Stimulated activated naive CD8-positive, alpha-beta T cell treated with anti-CD3 and anti-CD28 coated beads, Interleukin-15, Interleukin-2, amounts not matched to agents 100 ng/mL and 50 ng/mL, for 24 hours (primary cell): ENCODE measurements at regions not wholly inside any gene's neighbourhood (a gene's known extent, or its start where the extent isn't known, plus 50 kb on each side); places are given as distances from the start of the nearest gene placed in this dataset.

Experiments used
- H3K27ac Mint-ChIP-seq: one replicate; pipeline ENCODE4 v1.8.0; 2021; ENCODE audit warnings: mild to moderate bottlenecking, mixed read lengths
- H3K27me3 Mint-ChIP-seq: one replicate; pipeline ENCODE4 v1.8.0; 2021; ENCODE audit warnings: mixed read lengths
- H3K36me3 Mint-ChIP-seq: one replicate; pipeline ENCODE4 v1.8.0; 2021; ENCODE audit warnings: low read depth, mixed read lengths
- H3K4me1 Mint-ChIP-seq: one replicate; pipeline ENCODE4 v1.8.0; 2021; ENCODE audit warnings: low read depth, mixed read lengths
- H3K4me3 Mint-ChIP-seq: one replicate; pipeline ENCODE4 v1.8.0; 2021; ENCODE audit warnings: mild to moderate bottlenecking, mixed read lengths
- H3K9me3 Mint-ChIP-seq: one replicate; pipeline ENCODE4 v1.8.0; 2021; ENCODE audit warnings: mixed read lengths

DNA sequence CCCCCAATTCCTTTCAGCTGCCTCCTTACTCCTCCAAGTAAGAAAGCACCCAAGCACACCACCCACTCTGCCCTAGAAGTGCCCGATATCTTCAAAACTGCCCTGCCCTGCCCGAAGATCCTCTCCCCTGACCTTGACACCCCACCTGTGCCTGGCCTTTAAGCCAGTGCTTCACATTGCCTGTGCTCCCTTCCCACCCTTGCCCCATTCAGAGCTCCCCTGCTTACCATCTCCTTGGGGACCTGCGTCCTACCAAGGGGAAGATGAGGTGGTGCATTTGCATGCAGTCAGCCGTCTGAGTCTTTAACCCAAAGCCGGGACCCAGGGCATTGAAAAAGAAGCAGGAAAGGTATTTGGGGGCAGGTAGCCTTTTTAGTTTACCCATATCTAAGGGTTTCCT, 73.5 kb upstream of the SLCO3A1 start:
- H3K9me3 Mint-ChIP-seq: no peaks in the 10 kb centered on the region
- no peaks in the 10 kb centered on the region for H3K4me1 Mint-ChIP-seq
- peaks cover 25% of the 10 kb centered on the region for H3K27me3 Mint-ChIP-seq
- no peaks in the 10 kb centered on the region for H3K36me3 Mint-ChIP-seq
- H3K4me3 Mint-ChIP-seq: no peak overlapping the region
- H3K27ac Mint-ChIP-seq: no peak overlapping the region

GRCh38 chr15:91780387-91780786, 73.1 kb upstream of the SLCO3A1 start:
- H3K4me3 Mint-ChIP-seq: no peak overlapping the region
- no peaks in the 10 kb centered on the region for H3K4me1 Mint-ChIP-seq
- no peaks in the 10 kb centered on the region for H3K9me3 Mint-ChIP-seq
- H3K36me3 Mint-ChIP-seq: no peaks in the 10 kb centered on the region
- H3K27ac Mint-ChIP-seq: no peak overlapping the region
- peaks cover 24% of the 10 kb centered on the region for H3K27me3 Mint-ChIP-seq

- H3K36me3 Mint-ChIP-seq: no peaks in the 10 kb centered on the region
- H3K4me3 Mint-ChIP-seq: no peak overlapping the region
- H3K4me1 Mint-ChIP-seq: no peaks in the 10 kb centered on the region
- H3K27me3 Mint-ChIP-seq: peaks cover 22% of the 10 kb centered on the region
- H3K27ac Mint-ChIP-seq: no peak overlapping the region
- no peaks in the 10 kb centered on the region for H3K9me3 Mint-ChIP-seq
These were observed 71.3 kb upstream of the SLCO3A1 start for GRCh38 chr15:91782221-91782620.

DNA sequence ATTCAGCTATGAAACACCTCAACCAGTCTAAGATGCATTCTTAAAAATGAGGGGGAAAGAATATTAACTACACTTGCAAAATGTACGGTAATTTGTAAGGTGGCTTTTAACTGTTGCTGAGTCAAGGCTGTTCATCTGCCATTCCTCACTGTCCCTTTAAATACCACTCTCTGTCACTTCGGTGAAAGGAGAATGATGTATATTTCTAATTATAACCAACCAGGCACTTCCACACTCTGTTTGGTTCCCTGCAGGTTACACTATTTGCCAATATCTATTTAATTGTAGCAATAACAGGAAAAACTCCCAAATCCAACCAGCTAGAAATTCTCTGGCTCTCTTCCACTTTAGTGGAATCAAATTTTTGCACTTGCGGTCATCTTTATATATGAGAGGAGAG, 70.5 kb upstream of the SLCO3A1 start:
- no peaks in the 10 kb centered on the region for H3K9me3 Mint-ChIP-seq
- H3K4me3 Mint-ChIP-seq: no peak overlapping the region
- H3K4me1 Mint-ChIP-seq: no peaks in the 10 kb centered on the region
- peaks cover 19% of the 10 kb centered on the region for H3K27me3 Mint-ChIP-seq
- no peaks in the 10 kb centered on the region for H3K36me3 Mint-ChIP-seq
- no peak overlapping the region for H3K27ac Mint-ChIP-seq

- H3K27ac Mint-ChIP-seq: no peak overlapping the region
- H3K9me3 Mint-ChIP-seq: no peaks in the 10 kb centered on the region
- no peaks in the 10 kb centered on the region for H3K36me3 Mint-ChIP-seq
- no peaks in the 10 kb centered on the region for H3K4me1 Mint-ChIP-seq
- H3K27me3 Mint-ChIP-seq: peaks cover 17% of the 10 kb centered on the region
- H3K4me3 Mint-ChIP-seq: no peak overlapping the region
These were observed 70.1 kb upstream of the SLCO3A1 start for GRCh38 chr15:91783451-91783850.

DNA sequence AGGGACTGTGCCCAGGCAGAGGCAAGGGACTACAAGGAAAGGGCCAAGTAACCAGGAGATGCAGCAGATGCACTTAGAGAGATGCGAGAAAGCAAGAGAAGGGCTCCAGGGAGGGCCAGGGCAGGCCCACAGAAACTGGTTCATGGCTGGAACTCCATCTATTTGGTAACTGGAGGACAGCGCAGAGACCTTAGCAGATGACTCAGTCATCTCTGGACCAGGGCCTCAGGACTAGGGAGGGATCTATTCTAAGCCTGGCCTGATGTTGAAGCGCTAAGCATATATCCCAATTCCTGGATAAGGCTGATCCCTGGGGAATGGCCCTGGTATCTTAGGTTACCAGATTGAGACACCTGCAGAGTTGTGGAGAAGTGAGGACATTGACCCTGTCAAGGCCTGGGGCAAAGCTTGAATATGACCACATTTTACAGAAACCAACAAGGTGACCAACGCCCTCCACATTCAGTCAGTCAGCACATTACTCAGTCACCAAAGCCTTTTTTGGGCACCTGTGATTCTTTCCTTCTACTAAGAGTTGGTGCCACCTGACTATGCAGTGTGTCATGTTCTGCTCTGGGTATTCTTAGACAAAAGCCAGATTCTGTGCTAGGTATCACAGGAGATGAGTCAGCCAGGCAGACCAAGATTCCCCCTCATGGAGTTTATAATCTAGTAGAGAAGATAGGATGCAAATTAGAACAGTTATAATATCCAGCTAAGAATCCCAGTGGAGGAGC, 68.4 kb upstream of the SLCO3A1 start:
- Mint-ChIP-seq H3K36me3 (no peaks in the 10 kb centered on the region), H3K4me1 (no peaks in the 10 kb centered on the region), H3K27ac (no peak overlapping the region), H3K4me3 (no peak overlapping the region), H3K9me3 (no peaks in the 10 kb centered on the region), H3K27me3 (peaks cover 16% of the 10 kb centered on the region)

- Mint-ChIP-seq H3K27ac (no peak overlapping the region), H3K27me3 (peaks cover 15% of the 10 kb centered on the region), H3K4me1 (no peaks in the 10 kb centered on the region), H3K9me3 (no peaks in the 10 kb centered on the region), H3K36me3 (no peaks in the 10 kb centered on the region), H3K4me3 (no peak overlapping the region)
These were observed 66.3 kb upstream of the SLCO3A1 start for GRCh38 chr15:91787198-91787597.

- no peak overlapping the region for H3K27ac Mint-ChIP-seq
- H3K4me1 Mint-ChIP-seq: no peaks in the 10 kb centered on the region
- H3K4me3 Mint-ChIP-seq: no peak overlapping the region
- H3K36me3 Mint-ChIP-seq: no peaks in the 10 kb centered on the region
- H3K9me3 Mint-ChIP-seq: no peaks in the 10 kb centered on the region
- peaks cover 19% of the 10 kb centered on the region for H3K27me3 Mint-ChIP-seq
These were observed 64.4 kb upstream of the SLCO3A1 start for GRCh38 chr15:91789136-91789535.

- H3K27ac Mint-ChIP-seq: no peak overlapping the region
- H3K36me3 Mint-ChIP-seq: no peaks in the 10 kb centered on the region
- H3K9me3 Mint-ChIP-seq: no peaks in the 10 kb centered on the region
- no peaks in the 10 kb centered on the region for H3K4me1 Mint-ChIP-seq
- no peak overlapping the region for H3K4me3 Mint-ChIP-seq
- H3K27me3 Mint-ChIP-seq: peaks cover 19% of the 10 kb centered on the region
These were observed 62.7 kb upstream of the SLCO3A1 start for GRCh38 chr15:91790836-91791235.

DNA sequence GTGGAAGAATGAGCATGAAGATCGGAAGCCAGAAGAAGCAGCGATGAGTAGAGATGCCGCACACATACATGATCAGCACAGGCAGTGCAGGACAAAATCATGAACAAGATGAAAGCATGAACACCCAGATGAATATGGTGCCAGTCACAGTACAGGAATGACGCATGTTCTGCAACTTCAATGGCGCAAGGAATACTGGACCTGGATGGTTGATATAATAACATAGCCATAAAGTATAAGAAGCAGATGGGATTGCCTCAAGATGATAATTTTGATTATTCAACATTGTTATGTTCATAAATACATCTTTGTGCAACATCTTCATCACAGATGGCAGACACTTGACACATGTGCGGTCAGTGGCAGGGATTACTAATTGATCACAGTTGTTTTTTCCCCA, 59.7 kb upstream of the SLCO3A1 start:
- H3K4me1 Mint-ChIP-seq: no peaks in the 10 kb centered on the region
- no peaks in the 10 kb centered on the region for H3K9me3 Mint-ChIP-seq

GRCh38 chr15:91795235-91795634, 58.3 kb upstream of the SLCO3A1 start:
- no peaks in the 10 kb centered on the region for H3K4me1 Mint-ChIP-seq
- no peak overlapping the region for H3K4me3 Mint-ChIP-seq
- no peak overlapping the region for H3K27ac Mint-ChIP-seq
- no peaks in the 10 kb centered on the region for H3K9me3 Mint-ChIP-seq
- peaks cover 16% of the 10 kb centered on the region for H3K27me3 Mint-ChIP-seq
- H3K36me3 Mint-ChIP-seq: no peaks in the 10 kb centered on the region

More for the DNA sequence above, 59.7 kb upstream of the SLCO3A1 start:
- peaks cover 19% of the 10 kb centered on the region for H3K27me3 Mint-ChIP-seq
- H3K4me3 Mint-ChIP-seq: no peak overlapping the region
- H3K36me3 Mint-ChIP-seq: no peaks in the 10 kb centered on the region
- no peak overlapping the region for H3K27ac Mint-ChIP-seq

GRCh38 chr15:91801836-91802534, 51.5 kb upstream of the SLCO3A1 start:
- peaks cover 13% of the 10 kb centered on the region for H3K27me3 Mint-ChIP-seq
- H3K36me3 Mint-ChIP-seq: no peaks in the 10 kb centered on the region
- H3K4me3 Mint-ChIP-seq: no peak overlapping the region
- no peaks in the 10 kb centered on the region for H3K4me1 Mint-ChIP-seq
- H3K27ac Mint-ChIP-seq: no peak overlapping the region
- H3K9me3 Mint-ChIP-seq: no peaks in the 10 kb centered on the region

DNA sequence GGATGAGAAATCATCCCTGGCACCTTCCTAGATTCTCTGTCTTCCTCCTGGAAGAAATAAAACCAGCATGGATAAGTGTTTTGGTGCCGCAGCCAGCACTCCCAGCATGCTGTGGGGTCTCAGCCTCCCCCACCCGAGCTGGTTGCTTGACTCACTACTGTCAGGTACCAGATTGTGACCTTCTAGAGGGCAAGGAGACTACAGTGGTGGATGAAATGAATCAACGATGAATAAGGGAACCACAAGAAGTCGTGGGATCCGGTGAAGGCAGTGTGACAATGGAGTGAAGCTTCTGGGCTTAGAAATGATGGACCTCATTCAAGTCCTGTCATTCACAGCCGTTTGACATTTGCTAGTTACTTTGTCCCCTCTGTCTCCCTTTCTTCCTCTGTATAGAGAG, 50.2 kb upstream of the SLCO3A1 start:
- Mint-ChIP-seq H3K27ac (no peak overlapping the region), H3K36me3 (no peaks in the 10 kb centered on the region)

More for the DNA sequence above, 50.2 kb upstream of the SLCO3A1 start:
- Mint-ChIP-seq H3K27me3 (peaks cover 16% of the 10 kb centered on the region), H3K4me1 (no peaks in the 10 kb centered on the region), H3K9me3 (no peaks in the 10 kb centered on the region), H3K4me3 (no peak overlapping the region)
